NCI-H2081 (cell line): ENCODE measurements at regions not wholly inside any gene's neighbourhood (a gene's known extent, or its start where the extent isn't known, plus 50 kb on each side); places are given as distances from the start of the nearest gene placed in this dataset.
"Not testable (repeated sequence)": the region's sequence is repeated elsewhere in the genome, so short reads cannot be mapped to it uniquely, and the experiment has no call there.

Source experiments
- DNase-seq, 2 experiments: peaks; one replicate each; lab custom pipeline; 2025; lab: John Stamatoyannopoulos, UW

DNA sequence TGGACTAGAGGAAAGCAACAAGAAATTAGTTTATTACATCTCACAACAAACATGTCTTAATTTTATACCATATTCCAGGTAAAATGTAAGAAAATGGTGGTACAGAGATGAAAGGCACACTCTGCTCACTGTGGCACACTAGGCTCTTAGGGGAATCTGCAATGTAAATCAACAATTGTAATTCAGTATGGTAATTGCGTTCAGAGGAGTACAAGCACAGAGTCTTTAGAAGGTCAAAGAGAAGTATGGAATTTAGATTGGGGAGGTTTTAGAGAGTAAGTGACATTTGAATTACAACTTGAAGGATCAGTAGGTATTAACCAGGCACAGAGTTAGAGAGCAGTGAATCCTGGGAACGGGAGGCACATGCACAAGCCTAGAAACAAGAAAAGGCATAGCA, 694.0 kb upstream of the USP15 start:
- DNase-seq, result no peak

DNA sequence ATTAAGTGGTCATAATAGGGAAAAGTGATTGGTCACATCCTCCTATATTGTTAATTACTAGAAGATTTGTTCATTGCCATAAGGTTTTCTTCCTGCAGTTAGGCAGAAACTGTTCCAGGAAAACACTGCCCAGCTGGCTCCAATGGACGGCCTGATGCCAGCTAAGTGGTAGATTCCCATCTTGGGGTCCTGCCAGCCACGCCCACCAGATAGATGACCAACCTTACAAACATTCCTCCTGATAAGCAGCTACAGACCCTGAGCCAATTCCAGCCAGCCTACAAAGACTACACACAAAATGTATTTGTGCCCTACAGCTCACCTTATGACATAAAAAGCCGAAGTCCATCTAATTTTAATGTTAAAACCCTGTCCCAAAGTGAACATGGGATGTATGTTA, 685.9 kb upstream of the USP15 start:
- no peak for DNase-seq

DNA sequence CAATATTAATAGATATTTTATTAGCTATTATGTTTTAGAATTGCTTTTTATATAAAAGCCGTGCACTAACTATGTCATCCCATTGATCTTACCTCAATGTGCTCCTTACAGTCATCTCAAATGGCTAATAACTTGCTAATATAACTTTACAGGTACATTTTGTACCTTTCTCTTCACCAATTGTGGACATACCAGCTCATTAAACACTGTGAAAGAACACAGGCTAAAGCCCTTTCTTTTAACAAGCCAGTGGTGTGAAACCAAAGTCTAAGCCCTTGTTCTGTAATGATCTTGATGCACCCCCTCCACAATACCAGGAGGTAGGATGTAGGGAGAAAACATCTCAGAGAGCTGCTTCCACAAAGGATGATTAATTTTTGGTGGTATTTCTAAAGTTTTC, 675.3 kb upstream of the USP15 start:
- no peak for DNase-seq

DNA sequence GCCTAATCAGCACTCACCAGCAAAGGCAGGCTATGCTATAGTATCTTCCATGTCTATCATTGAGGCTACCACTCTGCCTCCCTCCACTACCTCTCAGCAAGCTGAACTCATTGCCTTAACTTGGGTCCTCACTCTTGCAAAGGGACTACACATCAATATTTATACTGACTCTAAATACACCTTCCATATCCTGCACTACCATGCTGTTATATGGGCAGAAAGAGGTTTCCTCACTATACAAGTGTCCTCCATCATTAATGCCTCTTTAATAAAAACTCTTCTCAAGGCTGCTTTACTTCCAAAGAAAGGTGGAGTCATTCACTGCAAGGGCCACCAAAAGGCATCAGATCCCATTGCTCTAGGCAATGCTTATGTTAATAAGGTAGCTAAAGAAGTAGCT, 669.3 kb upstream of the USP15 start:
- DNase-seq, result not testable (repeated sequence)

DNA sequence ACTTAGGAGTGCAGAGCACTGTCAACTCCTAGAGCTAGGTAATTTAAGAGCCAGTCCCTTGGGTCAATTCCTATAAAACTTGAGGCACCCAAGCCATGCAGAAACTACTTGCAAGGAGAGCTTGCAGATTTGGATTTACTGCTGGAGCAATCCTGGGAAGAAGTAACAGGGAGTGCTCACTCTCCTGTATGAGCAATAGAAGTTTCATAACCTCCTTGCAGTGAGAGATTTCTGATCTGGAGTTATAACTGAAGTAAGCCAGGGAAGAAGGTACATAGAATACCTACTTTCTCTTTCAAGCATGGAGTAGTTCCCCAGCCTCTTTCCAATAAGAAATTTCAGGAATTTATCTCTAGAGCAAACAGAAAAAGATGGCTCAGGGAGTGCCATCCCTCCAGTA, 650.1 kb upstream of the USP15 start:
- DNase-seq, result no peak

DNA sequence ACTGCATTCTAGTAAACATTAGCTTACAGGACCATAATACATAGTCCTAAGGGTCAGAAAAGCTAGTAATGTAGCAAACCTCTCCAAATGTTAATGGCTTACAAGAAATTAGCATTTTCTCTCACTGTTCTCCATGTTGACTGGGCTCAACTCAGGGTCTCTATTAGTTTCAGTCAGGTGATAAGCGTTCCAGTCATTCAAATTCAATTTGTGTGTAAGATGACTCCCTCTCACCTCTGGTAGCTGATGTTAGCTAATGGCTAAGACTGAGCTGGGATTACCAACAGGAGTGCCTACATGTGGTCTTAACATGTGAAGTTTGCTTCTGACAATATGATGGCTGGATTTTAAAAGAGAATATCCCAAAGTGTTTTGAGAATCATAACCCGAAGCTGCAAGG, 630.5 kb upstream of the USP15 start:
- DNase-seq, result no peak

DNA sequence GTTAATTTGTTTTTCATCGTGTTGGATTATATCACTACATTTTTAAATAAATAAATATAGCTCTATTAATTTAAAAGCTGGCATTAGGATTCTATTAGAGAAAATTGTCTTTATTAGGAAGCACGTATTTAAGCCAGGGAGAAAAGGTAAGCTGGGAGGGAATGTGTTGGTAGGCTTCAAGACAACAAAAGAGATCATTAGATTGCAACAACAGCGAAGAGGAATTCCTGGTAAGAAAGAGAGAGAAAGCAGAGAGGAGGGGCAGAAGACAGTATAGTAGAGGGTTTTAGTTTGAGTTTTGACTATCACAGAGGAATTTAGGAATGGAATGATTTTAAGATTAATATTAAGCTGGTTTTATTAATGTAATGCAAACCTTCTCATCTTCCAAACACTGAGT, 613.6 kb upstream of the USP15 start:
- DNase-seq, result no peak

DNA sequence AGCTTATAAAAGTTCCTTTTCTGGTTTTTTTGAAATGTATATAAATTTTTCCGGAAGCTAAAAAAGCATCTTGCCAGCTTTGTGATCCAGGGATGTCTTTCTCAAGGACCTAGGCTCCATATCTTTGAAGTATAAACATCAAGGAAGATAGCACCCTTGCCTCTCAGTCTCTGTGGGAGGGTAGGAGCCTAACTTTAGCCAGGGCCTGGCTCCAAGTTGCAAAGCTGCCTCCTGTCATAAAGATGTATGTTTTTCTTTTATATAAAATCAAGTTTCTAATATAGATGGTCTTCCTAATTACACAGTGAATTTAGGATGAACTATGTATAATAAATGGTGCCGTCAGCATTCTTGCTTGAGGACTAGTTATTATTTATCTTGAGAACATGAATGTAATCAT, 612.6 kb upstream of the USP15 start:
- DNase-seq, result no peak

DNA sequence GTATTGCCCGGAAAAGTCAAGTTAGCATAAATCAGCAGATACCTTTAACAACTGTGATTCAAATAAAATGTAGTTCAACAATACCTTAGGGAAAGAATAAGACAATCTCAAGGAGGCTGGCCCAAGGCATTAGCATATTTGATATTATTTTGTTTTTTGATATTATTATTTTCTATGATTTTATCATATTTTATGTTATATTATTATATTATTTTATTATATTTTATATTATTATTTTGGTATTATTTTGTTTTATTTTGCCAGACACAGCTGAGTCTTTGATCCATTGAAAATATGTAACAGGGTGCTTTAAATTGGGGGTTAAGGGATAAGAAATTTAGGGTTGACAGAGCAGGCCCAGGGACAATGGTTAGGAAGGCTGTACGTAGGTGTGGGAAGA, 607.9 kb upstream of the USP15 start:
- DNase-seq, result no peak

DNA sequence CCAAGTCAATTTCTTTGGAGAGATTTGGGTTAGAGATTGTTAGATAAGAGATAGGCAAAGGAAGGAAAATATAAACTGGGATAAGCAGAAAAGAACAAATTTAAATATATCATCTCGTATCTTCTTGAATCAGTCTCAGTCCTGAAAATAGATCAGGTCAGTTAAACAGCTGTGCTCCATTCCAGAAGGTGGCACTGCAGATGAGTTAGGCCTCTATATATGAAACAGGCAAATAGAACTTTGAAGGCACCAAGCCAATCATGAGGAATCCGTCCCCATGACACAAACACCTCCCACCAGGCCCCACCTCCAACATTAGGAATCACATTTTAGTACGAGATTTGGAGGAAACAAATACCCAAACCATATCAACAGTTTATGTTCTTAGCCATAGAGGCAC, 605.5 kb upstream of the USP15 start:
- no peak for DNase-seq

DNA sequence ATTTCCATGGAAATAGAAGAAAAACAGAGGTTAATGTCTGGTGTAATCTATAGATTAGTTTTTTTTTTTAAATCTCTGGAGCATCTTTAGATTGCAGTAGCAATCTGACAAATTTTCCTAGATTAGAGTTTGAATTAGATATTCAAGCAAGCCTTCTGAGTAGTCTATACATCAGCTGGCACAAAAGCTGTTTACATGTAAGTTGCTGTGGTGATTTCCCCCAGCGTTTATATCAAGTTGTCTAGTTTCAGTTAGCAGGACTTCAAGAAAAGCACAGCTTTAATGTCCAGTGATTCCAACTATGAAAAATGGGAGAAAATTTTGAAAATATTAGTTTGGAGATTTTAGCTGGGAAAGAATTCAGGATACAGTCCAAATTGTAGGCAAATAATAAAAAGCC, 605.0 kb upstream of the USP15 start:
- DNase-seq, result no peak

DNA sequence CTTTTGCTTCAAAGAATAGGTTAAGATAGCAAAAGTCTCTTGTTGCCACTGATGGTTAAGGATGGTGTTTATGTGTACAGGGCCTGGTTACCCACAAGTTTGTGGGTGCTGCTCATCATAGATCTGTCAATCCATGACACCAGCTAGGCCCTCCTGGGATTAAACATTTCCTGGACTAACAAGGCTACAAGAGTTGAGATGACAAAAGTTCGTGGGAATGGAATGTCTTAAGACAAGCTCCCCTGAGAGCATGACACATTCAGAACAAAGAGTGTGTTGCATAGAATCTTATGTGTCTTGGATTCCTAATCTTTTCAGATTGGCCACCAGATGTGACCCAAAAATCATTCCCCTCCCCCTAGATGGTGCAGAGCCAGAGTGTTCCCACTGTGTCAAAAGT, 592.5 kb upstream of the USP15 start:
- no peak for DNase-seq

DNA sequence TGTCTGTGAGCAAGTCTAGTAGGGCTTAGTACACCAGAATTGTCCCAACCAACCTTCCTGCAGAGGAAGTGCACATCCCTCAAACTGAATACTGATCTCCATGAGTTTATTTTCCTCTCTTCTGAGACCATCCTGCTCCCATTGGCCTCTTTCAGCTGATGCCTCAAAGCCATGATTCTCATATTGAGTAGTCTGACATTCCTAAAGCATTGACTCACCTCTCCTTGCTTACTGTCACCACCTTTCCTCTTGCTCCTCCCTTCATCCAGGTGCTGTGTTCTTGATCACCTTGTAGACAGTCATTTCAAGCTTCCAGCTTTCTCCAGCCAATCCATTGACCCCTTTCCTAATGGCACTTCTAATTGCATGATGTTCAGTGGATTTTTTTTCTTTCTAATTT, 583.7 kb upstream of the USP15 start:
- DNase-seq, result no peak

DNA sequence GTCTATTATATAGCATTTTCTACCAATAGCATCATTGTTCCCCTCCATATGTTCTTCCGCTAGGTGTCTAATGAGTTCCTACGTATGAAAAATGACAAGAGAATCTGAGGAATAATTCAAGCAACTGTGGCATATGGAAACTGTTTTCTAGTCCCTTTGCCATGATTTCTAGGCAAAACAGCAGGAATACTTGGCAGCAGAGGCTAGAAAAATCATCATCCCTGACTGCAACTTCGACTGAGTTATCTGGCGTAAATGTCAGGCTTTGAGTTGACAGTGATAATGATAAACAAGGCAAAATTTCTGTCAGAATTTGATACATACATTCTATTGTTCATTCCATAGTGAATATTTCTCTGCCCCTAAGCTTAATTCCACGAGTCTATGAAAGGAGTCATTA, 572.8 kb upstream of the USP15 start:
- DNase-seq, result no peak

DNA sequence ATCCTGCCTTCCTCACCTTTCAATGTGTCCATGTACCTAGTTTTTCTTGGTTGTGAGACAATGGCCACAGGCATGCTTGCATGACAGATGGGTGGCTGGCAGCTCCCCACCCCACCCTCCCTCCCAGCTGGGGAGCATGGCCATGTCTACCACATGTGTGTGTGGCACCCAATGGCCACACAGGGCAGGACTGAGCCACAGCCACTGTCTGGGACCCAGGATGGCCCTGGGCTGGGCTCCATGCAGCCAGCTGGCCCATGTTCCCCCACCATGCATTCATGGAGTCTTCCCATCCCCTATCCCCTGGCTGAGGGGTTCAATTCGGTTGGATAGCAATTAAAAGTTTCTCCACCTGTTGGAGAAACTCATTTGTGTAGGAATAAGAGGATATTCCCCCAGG, 566.0 kb upstream of the USP15 start:
- no peak for DNase-seq

DNA sequence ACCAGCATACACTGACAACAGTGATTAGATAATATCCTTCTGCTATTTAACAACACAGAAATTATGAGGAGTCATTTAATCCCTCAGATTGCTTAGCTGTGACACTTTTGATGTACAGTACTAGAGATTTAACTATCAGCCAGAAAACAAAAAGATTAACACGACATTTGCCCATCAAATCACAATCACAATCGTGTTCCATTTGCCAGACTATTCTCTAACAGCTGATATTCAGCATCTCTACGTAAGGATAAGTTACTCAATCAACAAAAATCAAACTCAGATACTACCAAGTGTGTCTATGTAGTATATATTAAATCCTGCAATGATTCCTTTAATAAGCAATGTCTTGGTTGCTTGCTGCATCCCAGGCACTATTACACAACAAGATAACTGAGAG, 558.7 kb upstream of the USP15 start:
- no peak for DNase-seq

DNA sequence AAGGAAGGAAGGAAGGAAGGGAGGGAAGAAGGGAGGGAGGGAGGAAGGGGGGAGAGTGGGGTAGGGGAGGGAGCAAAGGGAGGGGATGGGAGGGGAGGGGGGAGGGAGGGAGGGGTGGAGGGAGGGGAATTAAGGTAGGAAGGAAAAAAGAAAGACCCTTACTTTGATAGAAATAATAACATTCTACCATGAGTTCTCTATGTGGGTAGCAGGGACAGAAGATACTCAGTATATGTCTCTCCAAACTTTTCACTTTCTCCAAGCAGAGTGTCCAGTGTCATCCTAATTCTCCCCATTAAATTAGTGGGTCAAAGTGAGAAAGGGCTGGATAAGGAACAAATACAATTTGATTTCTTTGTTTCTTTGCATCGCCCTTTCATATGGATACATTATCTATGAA, 553.4 kb upstream of the USP15 start:
- no peak for DNase-seq

DNA sequence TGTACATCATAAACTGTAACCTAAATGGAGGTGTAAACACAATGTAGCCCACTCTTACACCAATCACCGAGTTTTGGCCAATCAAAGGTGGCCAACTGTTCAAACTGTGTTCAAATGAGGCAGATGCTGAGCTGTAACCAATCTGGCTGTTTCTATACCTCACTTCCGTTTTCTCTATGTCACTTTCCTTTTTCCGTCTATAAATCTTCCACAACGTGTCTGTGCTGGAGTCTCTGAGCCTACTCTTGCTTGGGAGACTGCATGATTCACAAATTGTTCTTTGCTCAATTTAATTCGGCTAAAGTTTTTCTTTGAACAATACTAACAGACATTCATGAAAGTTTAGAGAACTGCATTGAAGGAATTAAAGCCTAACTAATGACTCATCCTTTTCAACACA, 547.1 kb upstream of the USP15 start:
- no peak for DNase-seq

DNA sequence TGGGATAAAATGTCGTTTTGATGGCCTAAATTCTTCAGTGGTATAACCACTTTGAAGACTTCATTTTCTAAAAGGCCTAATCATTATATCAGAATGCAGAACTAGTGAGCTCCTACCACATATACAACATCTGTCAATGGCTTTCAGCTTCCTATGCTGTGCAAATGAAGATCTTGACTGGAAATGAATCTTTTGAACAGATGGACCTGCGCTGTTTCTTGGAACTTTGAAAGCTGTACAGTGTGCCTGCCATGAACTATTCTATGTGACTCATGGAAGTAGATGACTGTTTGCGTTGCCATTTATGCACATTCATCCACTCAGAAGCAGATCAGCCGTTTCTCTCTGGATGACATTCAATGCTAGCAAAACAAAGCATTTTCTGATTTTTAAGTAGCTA, 542.2 kb upstream of the USP15 start:
- DNase-seq, result no peak

DNA sequence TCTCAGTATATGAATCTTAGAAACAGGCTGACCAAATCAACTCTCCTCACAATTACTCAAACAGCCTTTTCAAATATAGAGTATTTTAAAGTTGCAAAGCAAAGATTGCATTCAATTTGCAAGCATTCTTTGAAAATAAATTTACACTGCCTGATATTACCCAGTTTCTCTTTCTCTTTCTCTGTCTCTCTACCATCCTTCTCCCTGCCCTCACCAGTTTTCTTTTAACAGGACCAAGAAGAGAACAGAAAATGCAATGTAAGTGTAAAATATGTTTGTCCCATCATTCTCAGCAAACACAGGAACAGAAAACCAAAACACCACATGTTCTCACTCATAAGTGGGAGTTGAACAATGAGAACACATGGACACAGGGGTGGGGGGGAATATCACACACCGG, 520.3 kb upstream of the USP15 start:
- DNase-seq, result no peak

DNA sequence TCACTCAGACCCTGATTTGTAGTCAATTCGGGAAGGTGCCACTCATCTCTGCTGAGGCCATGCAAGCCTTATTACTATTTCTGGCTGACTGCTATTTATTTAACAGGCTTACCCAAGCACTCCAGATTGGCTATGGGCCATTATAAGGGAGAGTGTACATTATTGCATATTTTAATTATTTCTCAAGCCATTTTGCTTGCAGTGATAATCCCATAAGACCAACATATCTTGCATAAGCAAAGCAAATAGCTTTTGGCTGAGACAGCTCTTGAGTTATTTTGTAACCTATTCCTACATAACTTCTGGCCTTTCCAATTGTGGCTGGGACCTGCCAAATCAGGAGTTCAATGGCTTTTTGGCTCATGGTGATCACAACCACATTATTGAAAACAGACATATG, 509.6 kb upstream of the USP15 start:
- DNase-seq, result no peak

DNA sequence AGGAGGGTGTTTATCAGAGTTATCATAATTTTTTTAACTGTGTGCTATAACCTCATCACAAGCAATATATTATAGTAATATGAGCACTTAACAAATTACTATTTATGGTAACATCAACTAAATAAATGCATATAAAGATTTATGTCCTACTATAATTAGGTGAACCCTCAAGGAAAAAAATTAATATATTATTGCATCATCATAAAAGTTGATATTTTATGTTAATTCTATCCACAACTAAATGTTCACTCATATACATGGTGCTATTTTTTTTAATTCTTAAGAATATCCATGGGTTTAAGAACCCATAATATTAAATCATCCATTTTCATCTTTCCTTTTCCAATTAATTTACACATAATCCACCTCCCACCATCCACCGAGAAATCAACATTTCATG, 506.0 kb upstream of the USP15 start:
- DNase-seq, result no peak

DNA sequence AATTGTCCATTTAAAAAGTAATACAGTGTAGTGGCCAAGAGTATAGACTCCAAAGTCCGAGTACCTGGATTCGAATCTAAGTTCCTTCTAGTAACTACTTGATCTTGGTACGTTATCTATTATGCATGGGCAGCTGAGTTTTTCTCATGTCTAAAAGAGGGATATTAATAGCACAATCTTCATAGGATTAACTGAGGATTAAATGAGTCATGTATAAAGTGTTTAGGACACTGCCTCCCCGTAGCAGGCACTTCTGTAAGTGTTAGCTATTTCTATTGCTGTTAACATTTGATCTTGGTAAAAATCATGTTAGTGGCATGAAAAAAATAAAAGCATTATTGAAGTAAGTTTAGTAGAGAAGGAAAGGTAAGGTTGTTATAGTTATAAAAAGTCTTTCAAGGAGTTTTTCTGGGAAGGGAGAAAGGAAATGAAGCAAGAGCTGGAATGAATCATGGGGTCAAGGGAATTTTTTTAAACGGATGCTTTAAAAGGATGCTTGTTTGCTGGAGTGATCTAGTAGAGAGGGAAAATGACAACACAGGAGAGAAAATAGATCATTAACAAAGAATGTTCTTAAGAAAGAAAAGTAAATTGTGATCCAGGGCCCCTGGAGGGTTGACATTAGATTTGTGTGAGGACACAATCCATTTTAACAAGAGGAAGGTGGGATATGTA, 502.2 kb upstream of the USP15 start:
- no peak for DNase-seq

DNA sequence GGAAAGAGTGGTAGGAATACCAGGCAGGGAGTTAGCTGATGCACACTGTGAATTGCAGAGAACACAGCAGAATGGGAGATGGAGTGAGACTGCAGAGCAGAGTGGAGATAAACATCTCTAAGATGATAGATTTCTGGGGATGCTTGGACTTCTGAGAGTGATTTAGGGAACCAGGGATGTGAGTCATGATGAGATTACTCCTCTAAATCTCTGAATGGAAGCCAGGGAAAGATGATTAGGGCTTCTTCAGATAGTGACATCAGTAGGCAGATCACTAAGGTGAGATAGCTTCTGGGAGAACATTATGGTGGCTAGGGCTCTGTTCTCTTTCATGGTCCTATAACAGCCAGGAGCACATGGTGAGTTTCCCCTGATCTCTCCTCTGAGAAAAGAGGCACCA, 501.5 kb upstream of the USP15 start:
- DNase-seq, result no peak

DNA sequence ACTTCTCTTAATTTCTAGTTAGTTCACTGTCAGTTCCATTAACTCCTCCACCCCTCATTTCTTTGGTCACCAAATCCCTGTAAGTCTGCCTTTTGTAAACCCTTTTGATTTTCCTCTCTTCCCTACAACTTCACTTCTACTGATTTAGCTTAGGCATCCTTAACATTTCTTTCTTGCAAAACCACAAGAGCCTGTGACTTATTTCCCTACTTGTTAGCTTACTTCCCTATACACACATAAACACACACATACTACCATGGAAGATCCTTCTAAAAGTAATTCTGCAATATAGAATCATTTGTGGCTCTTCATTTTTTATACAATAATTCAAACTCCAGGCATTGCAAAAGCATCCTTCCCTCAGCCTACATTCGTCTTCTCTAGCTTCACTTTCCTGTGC, 494.3 kb upstream of the USP15 start:
- DNase-seq, result no peak
